Superior temporal gyrus (tissue), 1 donor: ENCODE measurements at regions not wholly inside any gene's neighbourhood (a gene's known extent, or its start where the extent isn't known, plus 50 kb on each side); places are given as distances from the start of the nearest gene placed in this dataset.
"Not testable (repeated sequence)": the region's sequence is repeated elsewhere in the genome, so short reads cannot be mapped to it uniquely, and the experiment has no call there.

Source experiments
- DNase-seq: peaks from one replicate; pipeline ENCODE4 v3.0.0-alpha.2; 2016; ENCODE audit errors: extremely low spot score

- DNase-seq = no peak
Observed at GRCh38 chr4:157787618-157788017, 385.2 kb downstream of the GASK1B start.

DNA sequence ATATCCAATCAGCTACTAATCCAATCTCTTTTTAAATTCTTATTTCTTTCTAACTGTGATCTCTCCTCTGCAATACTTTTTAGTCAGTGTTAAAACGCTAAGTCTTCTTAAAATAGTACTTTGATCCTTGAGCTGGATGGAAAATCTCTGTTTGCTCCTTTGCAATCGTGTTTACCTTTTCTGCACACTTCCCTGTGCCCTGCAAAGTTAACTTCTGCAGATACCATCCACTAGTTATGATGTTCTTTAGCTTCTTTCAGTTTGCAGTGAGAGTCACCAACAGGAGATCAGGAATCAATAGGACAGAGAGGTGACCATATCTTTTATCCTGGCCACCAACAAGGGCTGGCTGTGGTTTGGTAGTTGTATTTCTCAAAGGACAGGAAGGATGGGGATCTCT lies 391.5 kb downstream of the GASK1B start:
- no peak for DNase-seq

- DNase-seq = no peak
Observed at GRCh38 chr4:157779081-157779480, 393.7 kb downstream of the GASK1B start.

GRCh38 chr4:157776930-157777528 lies 395.8 kb downstream of the GASK1B start:
- DNase-seq = no peak

GRCh38 chr4:157775971-157776370 lies 396.9 kb downstream of the GASK1B start:
- no peak for DNase-seq

- no peak for DNase-seq
Observed at GRCh38 chr4:157772907-157773306, 399.9 kb downstream of the GASK1B start.

DNA sequence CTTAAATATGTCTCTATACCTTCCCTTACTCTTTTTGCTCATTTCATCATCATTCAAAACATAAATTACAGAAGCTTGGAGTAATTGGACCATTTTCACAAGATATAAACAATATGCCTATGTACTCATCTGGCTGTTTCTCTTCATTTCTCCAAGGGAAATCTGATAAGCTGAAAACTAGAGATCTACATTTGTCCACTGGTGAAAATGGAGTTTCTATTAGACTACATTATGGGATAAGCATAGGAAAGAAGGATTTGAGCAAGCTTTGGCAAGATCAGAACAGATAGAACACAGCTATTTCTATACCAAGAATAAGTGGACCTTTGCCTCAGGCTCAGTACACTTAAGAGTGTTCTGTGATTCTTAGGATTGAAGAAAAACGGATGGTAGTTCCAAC lies 404.4 kb downstream of the GASK1B start:
- no peak for DNase-seq

DNA sequence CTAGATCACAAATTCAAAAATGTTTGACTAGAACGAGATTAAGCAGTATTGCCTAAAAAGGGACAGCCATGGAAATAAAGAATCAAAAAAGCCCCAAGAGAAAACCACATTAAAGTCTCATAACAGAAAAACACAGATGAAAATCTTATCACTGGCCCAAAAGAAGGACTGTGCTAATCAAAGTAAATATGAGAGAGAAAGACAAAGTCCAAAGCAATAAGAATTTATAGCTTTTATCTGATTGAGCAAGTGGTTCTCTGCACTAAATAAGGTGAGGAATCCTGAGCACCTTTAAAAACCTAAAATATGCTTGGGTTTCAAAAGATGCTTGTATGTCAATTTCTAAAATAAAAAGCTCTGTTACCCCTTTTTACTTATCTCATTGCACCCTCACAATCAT lies 409.3 kb downstream of the GASK1B start:
- no peak for DNase-seq

GRCh38 chr4:157754410-157754809 lies 418.4 kb downstream of the GASK1B start:
- DNase-seq = no peak

DNA sequence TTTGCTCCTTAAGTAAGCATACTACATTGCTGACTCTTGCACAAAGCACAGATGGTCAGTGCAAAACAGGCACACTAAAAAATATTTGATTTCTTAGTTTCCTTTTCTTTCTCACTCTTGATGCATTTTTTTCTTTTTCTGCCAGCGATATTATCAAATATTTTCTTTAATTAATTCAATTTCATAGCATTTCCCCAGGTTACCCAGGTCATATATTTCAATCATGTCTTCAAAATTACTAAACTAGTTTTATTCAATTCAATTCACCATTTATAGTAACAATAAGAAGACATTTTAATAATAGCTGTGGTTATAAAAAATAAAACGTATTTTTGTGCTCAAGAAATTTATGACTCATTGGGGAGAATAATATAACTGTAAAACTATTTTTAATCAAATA lies 421.2 kb downstream of the GASK1B start:
- DNase-seq = no peak

- DNase-seq = no peak
Observed at GRCh38 chr4:157741642-157742041, 431.2 kb downstream of the GASK1B start.

DNA sequence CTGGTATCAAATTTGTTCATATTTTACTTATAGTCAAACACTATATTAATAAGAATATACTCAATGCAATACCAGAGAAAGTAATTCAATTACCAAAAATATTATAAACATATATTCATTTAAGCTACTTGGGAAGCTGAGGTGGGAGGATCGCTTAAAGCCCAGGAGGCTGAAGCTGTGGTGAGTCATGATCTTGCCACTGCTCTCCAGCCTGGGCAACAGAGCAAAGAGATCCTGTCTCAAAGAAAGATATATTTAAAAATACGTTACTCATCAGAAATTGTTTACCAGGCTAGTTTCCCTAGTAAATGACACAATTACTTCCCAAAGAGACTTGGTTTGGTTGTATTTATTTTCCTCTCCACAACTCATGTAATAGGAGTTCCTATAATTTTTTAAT lies 433.6 kb downstream of the GASK1B start:
- no peak for DNase-seq

- DNase-seq = no peak
Observed at GRCh38 chr4:157728215-157728614, 444.6 kb downstream of the GASK1B start.

- DNase-seq = no peak
Observed at GRCh38 chr4:157727163-157727562, 445.7 kb downstream of the GASK1B start.

- DNase-seq = no peak
Observed at GRCh38 chr4:157722146-157722545, 450.7 kb downstream of the GASK1B start.

DNA sequence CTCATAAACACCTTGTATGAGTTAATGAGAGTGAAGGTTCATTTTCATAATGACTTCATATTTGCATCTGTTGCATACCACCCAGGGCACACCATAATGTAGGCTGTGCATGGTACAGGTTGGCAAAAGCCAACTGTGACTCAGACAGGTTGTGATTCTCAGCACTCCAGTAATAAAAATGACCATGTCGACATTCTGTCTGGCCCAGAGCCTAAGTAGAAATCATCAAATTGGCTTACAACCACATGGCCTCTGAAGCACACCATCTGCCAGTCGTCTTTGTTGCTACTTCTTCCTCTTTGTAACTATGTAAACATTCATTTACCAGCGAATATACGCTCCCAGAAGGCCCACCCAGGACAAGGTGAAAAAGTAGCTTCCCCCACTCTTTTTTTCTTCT lies 459.5 kb downstream of the GASK1B start:
- DNase-seq = no peak

DNA sequence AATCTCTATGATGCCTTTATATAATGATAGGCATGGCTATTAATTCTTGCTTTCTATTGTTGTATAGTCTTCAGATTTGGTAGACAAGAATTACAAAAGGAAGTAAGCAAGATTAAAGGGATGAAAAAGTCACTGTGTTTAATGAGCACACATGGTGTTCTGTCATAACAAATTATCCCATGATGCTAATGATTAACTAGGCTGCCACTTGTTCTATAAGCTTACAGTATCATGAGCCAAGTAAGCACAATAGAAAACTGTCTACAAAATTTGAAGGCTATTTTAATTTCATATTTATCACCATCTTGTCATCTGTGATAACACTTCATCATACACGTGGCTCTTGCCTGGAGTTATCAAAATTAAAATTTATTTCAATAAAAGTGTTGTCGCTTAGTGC lies 466.7 kb downstream of the GASK1B start:
- no peak for DNase-seq

GRCh38 chr4:157702831-157703230 lies 470.0 kb downstream of the GASK1B start:
- no peak for DNase-seq

GRCh38 chr4:157701695-157701994 lies 471.2 kb downstream of the GASK1B start:
- DNase-seq = no peak

GRCh38 chr4:157700898-157701694 lies 471.7 kb downstream of the GASK1B start:
- no peak for DNase-seq

DNA sequence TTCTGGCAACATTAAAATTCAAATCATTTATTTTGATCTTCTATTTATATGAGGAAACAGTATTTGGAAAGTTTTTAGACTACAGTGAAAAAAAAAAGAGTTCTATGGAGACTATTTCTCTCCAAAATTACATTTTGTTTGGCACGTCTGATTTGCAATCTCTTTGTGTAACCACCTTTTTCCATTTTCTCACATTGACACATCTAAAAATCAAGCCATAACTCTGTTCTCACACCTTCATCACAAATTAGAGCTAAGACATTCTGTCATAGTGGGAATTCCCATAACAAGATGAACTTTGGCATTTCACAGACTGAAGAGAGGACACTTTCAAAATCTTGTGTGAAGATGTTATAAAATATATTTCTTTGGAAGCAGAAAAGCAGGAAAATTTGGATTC lies 468.9 kb downstream of the GRIA2 start:
- DNase-seq = no peak

DNA sequence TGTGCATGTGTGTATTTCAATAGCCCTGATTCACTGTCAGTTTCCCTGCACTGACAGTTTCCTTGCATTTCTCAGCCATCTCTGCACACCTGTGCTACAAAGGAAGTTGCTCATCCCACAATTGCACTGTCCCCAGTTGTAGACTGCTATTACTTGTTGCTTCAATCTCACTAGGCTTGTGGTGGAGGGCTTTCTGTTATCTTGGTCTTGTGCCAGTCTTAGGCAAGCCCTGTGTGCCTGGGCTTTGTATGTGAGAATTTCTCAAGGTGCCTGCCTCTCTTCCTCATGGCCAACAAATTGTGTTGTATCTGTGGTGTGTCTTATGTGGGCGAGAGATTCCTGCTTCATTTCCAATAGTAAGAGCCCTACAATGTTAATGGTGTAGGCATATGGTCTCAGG lies 467.4 kb downstream of the GRIA2 start:
- no peak for DNase-seq

- not testable (repeated sequence) for DNase-seq
Observed at GRCh38 chr4:157679326-157679725, 458.8 kb downstream of the GRIA2 start.

DNA sequence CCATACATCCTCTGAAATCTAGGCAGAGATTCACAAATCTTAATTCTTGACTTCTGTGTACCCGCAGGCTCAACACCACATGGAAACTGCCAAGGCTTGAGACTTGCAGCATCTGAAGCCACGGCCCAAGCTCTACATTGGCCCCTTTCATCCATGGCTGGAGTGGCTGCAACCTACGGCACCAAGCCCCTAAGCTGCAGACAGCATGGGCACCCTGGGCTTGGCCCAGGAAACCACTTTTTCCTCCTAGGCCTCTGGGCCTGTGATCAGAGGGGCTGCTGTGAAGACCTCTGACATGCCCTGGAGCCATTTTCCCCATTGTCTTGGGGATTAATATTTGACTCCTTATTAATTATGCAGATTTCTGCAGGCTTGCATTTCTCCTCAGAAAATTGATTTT lies 457.9 kb downstream of the GRIA2 start:
- DNase-seq = no peak
